OCI-LY1 (cell line): ENCODE measurements at regions not wholly inside any gene's neighbourhood (a gene's known extent, or its start where the extent isn't known, plus 50 kb on each side); places are given as distances from the start of the nearest gene placed in this dataset.

ENCODE experiments used
- H2AFZ ChIP-seq: fragments of 200-600 bp; sonication (generic), shearing (Covaris generic); 2 replicates; pipeline ENCODE4 v1.6.0; 2014; ENCODE audit warnings: antibody characterized with exemption, mild to moderate bottlenecking, low read length
- H3F3A ChIP-seq: fragments of 200-600 bp; sonication (generic), shearing (Covaris generic); 2 replicates; pipeline ENCODE4 v1.6.0; 2014; ENCODE audit warnings: mild to moderate bottlenecking, antibody characterized with exemption, low read length, moderate library complexity; ENCODE audit not compliant: insufficient read depth
- H3K27ac ChIP-seq: fragments of 200-600 bp; sonication (generic); 2 replicates; pipeline ENCODE4 v1.5.1; 2014; ENCODE audit warnings: low read length, mixed run types, mild to moderate bottlenecking, low read depth; ENCODE audit not compliant: poor library complexity, severe bottlenecking
- H3K27me3 ChIP-seq: fragments of 200-600 bp; sonication (generic); 2 replicates; pipeline ENCODE4 v1.6.0; 2014; ENCODE audit warnings: antibody characterized with exemption, mild to moderate bottlenecking, low read length, moderate library complexity; ENCODE audit not compliant: insufficient read depth
- H3K36me3 ChIP-seq: fragments of 200-600 bp; sonication (generic); 2 replicates; pipeline ENCODE4 v1.6.1; 2014; ENCODE audit warnings: mild to moderate bottlenecking, antibody characterized with exemption, low read length, moderate library complexity, mixed read lengths; ENCODE audit not compliant: insufficient read depth
- H3K4me1 ChIP-seq: fragments of 200-600 bp; sonication (generic); 2 replicates; pipeline ENCODE4 v1.5.1; 2014; ENCODE audit warnings: mild to moderate bottlenecking, low read length, moderate library complexity; ENCODE audit not compliant: insufficient read depth, severe bottlenecking
- H3K4me2 ChIP-seq: fragments of 200-600 bp; sonication (generic), shearing (Covaris generic); 2 replicates; pipeline ENCODE4 v1.6.1; 2014; ENCODE audit warnings: low read length
- H3K4me3 ChIP-seq: fragments of 200-600 bp; sonication (generic); 2 replicates; pipeline ENCODE4 v1.5.1; 2014; ENCODE audit warnings: low read length, low read depth, mild to moderate bottlenecking, mixed read lengths; ENCODE audit not compliant: poor library complexity, severe bottlenecking
- H3K79me2 ChIP-seq: fragments of 200-600 bp; shearing (Covaris generic); 2 replicates; pipeline ENCODE4 v1.6.1; 2016; ENCODE audit warnings: mixed run types, low read length, mixed read lengths; ENCODE audit not compliant: insufficient read depth
- H3K9ac ChIP-seq: fragments of 200-600 bp; sonication (generic), shearing (Covaris generic); 2 replicates; pipeline ENCODE4 v1.6.1; 2014; ENCODE audit warnings: mild to moderate bottlenecking, low read length, mixed read lengths
- H3K9me2 ChIP-seq: fragments of 200-600 bp; sonication (generic), shearing (Covaris generic); 2 replicates; pipeline ENCODE4 v1.6.1; 2014; ENCODE audit warnings: low read depth, mild to moderate bottlenecking, low read length, mixed read lengths
- H3K9me3 ChIP-seq: fragments of 200-600 bp; shearing (Covaris generic); 2 replicates; pipeline ENCODE4 v1.6.1; 2014; ENCODE audit warnings: low read length, mixed read lengths
- H4K20me1 ChIP-seq: fragments of 200-600 bp; sonication (generic), shearing (Covaris generic); 2 replicates; pipeline ENCODE4 v1.6.0; 2016; ENCODE audit warnings: mild to moderate bottlenecking, low read length; ENCODE audit not compliant: insufficient read depth
- CTCF ChIP-seq: fragments of 200-600 bp; sonication (generic), shearing (Covaris generic); IDR thresholded peaks from 2 replicates; pipeline ENCODE4 v1.5.1; 2017; ENCODE audit warnings: mild to moderate bottlenecking, antibody characterized with exemption, low read length, moderate library complexity, mixed read lengths
- EZH2 ChIP-seq: fragments of 200-600 bp; sonication (generic), shearing (Covaris generic); IDR thresholded peaks from 2 replicates; pipeline ENCODE4 v1.8.0; 2017; ENCODE audit warnings: borderline replicate concordance, mixed run types, mild to moderate bottlenecking, antibody characterized with exemption, low read length, moderate library complexity, mixed read lengths

- no peaks in the 10 kb centered on the region for H3K9me2 ChIP-seq
- H3K4me3 ChIP-seq = no peak overlapping the region
- H3K4me2 ChIP-seq = peak overlapping the region; percentile 47; the same call in 1 of the 2 replicates
- no peaks in the 10 kb centered on the region for H3K36me3 ChIP-seq
- no peaks in the 10 kb centered on the region for H3K9me3 ChIP-seq
- H3K27ac ChIP-seq = peak overlapping the region; percentile 69
- no peaks in the 10 kb centered on the region for H3K27me3 ChIP-seq
- no peaks in the 10 kb centered on the region for H3K79me2 ChIP-seq
- peak overlapping the region; percentile 49 for H3K9ac ChIP-seq
- peaks cover 48% of the 10 kb centered on the region for H3K4me1 ChIP-seq
- no peaks in the 10 kb centered on the region for H4K20me1 ChIP-seq
- H3F3A ChIP-seq = no peaks in the 10 kb centered on the region
- no peak for TF ChIP-seq CTCF
- TF ChIP-seq EZH2 = no peak
- no peak overlapping the region; the same call in 1 of the 2 replicates for H2AFZ ChIP-seq
These were observed 91.8 kb upstream of the ATP2B1 start for GRCh38 chr12:89800435-89800834.

GRCh38 chr12:89799316-89799715 is 90.7 kb upstream of the ATP2B1 start:
- H3K4me1 ChIP-seq = peaks cover 48% of the 10 kb centered on the region
- no peaks in the 10 kb centered on the region for H3K79me2 ChIP-seq
- no peaks in the 10 kb centered on the region for H3K9me3 ChIP-seq
- H3K27me3 ChIP-seq = no peaks in the 10 kb centered on the region
- H3K27ac ChIP-seq = peak overlapping the region; percentile 69
- H3K4me3 ChIP-seq = no peak overlapping the region
- H3K4me2 ChIP-seq = peak overlapping the region; percentile 47
- no peaks in the 10 kb centered on the region for H3F3A ChIP-seq
- no peaks in the 10 kb centered on the region for H4K20me1 ChIP-seq
- H3K9ac ChIP-seq = peak overlapping the region; percentile 49; the same call in 1 of the 2 replicates
- TF ChIP-seq CTCF (no peak), EZH2 (no peak)
- no peaks in the 10 kb centered on the region for H3K9me2 ChIP-seq
- no peaks in the 10 kb centered on the region for H3K36me3 ChIP-seq
- no peak overlapping the region for H2AFZ ChIP-seq

DNA sequence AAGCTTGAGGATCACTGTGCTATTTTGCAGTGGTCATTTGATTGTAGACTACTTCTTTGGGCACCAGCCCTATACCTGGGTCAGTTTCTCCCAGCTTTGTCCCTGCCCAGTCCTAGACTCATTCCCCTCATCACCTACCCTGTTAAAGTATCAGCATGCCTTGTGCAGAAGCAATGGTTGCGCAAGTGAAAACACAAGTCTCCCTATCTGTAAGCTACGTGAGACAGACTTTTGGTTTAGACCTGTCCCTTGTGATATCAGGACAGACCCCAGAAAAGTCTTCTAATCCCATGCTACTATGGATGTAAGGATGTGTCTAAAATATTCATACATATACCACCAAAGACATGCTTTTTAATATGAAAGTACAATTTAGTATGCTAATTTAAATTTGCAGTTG is 88.8 kb upstream of the ATP2B1 start:
- TF ChIP-seq CTCF (no peak), EZH2 (no peak)
- Histone ChIP-seq H3K9me3 (no peaks in the 10 kb centered on the region), H3K4me2 (no peak overlapping the region), H3K9ac (no peak overlapping the region), H3K4me1 (peaks cover 55% of the 10 kb centered on the region), H4K20me1 (no peaks in the 10 kb centered on the region), H3F3A (no peaks in the 10 kb centered on the region), H3K27me3 (no peaks in the 10 kb centered on the region), H3K4me3 (no peak overlapping the region), H3K9me2 (no peaks in the 10 kb centered on the region), H2AFZ (no peak overlapping the region), H3K27ac (no peak overlapping the region), H3K36me3 (no peaks in the 10 kb centered on the region), H3K79me2 (no peaks in the 10 kb centered on the region)
